ENCODE measurements at regions not wholly inside any gene's neighbourhood (a gene's known extent, or its start where the extent isn't known, plus 50 kb on each side); places are given as distances from the start of the nearest gene placed in this dataset.

GRCh38 chr15:35774653-35775052 lies 228.7 kb upstream of the DPH6 start:
- DNase-seq: no peak

GRCh38 chr15:35775471-35775870 lies 229.5 kb upstream of the DPH6 start:
- DNase-seq: no peak

GRCh38 chr15:35777061-35777460 lies 231.1 kb upstream of the DPH6 start:
- DNase-seq: no peak

- DNase-seq: no peak
Measured at GRCh38 chr15:35783203-35783602, 237.2 kb upstream of the DPH6 start.

GRCh38 chr15:35784745-35785144 lies 238.8 kb upstream of the DPH6 start:
- no peak for DNase-seq

GRCh38 chr15:35810007-35810406 lies 264.0 kb upstream of the DPH6 start:
- DNase-seq: no peak

- no peak for DNase-seq
Measured at GRCh38 chr15:35813573-35813972, 267.6 kb upstream of the DPH6 start.

- no peak for DNase-seq
Measured at GRCh38 chr15:35818846-35819245, 272.9 kb upstream of the DPH6 start.

GRCh38 chr15:35822153-35822552 lies 276.2 kb upstream of the DPH6 start:
- DNase-seq: no peak

GRCh38 chr15:35827141-35827540 lies 281.2 kb upstream of the DPH6 start:
- no peak for DNase-seq

- no peak for DNase-seq
Measured at GRCh38 chr15:35827911-35828310, 281.9 kb upstream of the DPH6 start.

- DNase-seq: no peak
Measured at GRCh38 chr15:35833581-35833980, 287.6 kb upstream of the DPH6 start.

- no peak for DNase-seq
Measured at GRCh38 chr15:35834216-35834830, 288.4 kb upstream of the DPH6 start.

GRCh38 chr15:35834866-35835265 lies 288.9 kb upstream of the DPH6 start:
- DNase-seq: no peak

- DNase-seq: no peak
Measured at GRCh38 chr15:35838424-35839111, 292.6 kb upstream of the DPH6 start.

GRCh38 chr15:35842631-35843030 lies 296.7 kb upstream of the DPH6 start:
- DNase-seq: no peak

GRCh38 chr15:35843498-35843897 lies 297.5 kb upstream of the DPH6 start:
- no peak for DNase-seq

GRCh38 chr15:35850284-35850683 lies 304.3 kb upstream of the DPH6 start:
- no peak for DNase-seq

- no peak for DNase-seq
Measured at GRCh38 chr15:35851491-35851890, 305.5 kb upstream of the DPH6 start.

GRCh38 chr15:35852818-35853624 lies 307.1 kb upstream of the DPH6 start:
- no peak for DNase-seq

GRCh38 chr15:35854316-35854715 lies 308.4 kb upstream of the DPH6 start:
- no peak for DNase-seq

GRCh38 chr15:35857567-35858226 lies 311.7 kb upstream of the DPH6 start:
- DNase-seq: no peak

- no peak for DNase-seq
Measured at GRCh38 chr15:35858707-35859106, 312.7 kb upstream of the DPH6 start.
